ENCODE measurements at regions not wholly inside any gene's neighbourhood (a gene's known extent, or its start where the extent isn't known, plus 50 kb on each side); places are given as distances from the start of the nearest gene placed in this dataset.

- Mint-ChIP-seq H3K27me3 (no peaks in the 10 kb centered on the region), H3K36me3 (no peaks in the 10 kb centered on the region), H3K27ac (no peak overlapping the region), H3K4me1 (no peaks in the 10 kb centered on the region), H3K9me3 (peaks cover 11 to 20% (median 14%) of the 10 kb centered on the region in 3 donors), H3K4me3 (no peak overlapping the region)
- Histone ChIP-seq H3K9me3 (no peaks in the 10 kb centered on the region), H3K27ac (ENCODE audit: low read length) (no peak overlapping the region), H3K27me3 (replicated peaks in 1 of 2; ENCODE audit: control insufficient read depth in 2 of 2, extremely low read depth in 1 of 2, insufficient read depth in 2 of 2, low read length in 1 of 2) (no peaks in the 10 kb centered on the region), H3K4me3 (ENCODE audit: control insufficient read depth in 1 of 2, extremely low read depth in 1 of 2, low read length in 1 of 2) (no peak overlapping the region), H3K36me3 (ENCODE audit: control insufficient read depth in 2 of 2, extremely low read depth in 1 of 2, insufficient read depth in 1 of 2, low read length in 1 of 2) (no peaks in the 10 kb centered on the region), H3K4me1 (ENCODE audit: control insufficient read depth in 1 of 2, extremely low read depth in 1 of 2, insufficient read depth in 2 of 2, low read length in 2 of 2) (no peaks in the 10 kb centered on the region)
- ATAC-seq (replicated peaks in 1 of 4) (no peak), DNase-seq (no peak)
- 79% methylated on average over 1 of the region's 2 CpGs for WGBS (ENCODE audit: insufficient coverage)
- ChIA-PET CTCF (no interaction called here), POLR2A (no interaction called here)
Measured at GRCh38 chr14:82309199-82309598, 775.5 kb upstream of the SEL1L start.

- Histone ChIP-seq H3K9me3 (no peaks in the 10 kb centered on the region), H3K27ac (ENCODE audit: low read length) (no peak overlapping the region), H3K27me3 (replicated peaks in 1 of 2; ENCODE audit: control insufficient read depth in 2 of 2, extremely low read depth in 1 of 2, insufficient read depth in 2 of 2, low read length in 1 of 2) (no peaks in the 10 kb centered on the region), H3K4me1 (ENCODE audit: control insufficient read depth in 1 of 2, extremely low read depth in 1 of 2, insufficient read depth in 2 of 2, low read length in 2 of 2) (no peaks in the 10 kb centered on the region), H3K4me3 (ENCODE audit: control insufficient read depth in 1 of 2, extremely low read depth in 1 of 2, low read length in 1 of 2) (no peak overlapping the region), H3K36me3 (ENCODE audit: control insufficient read depth in 2 of 2, extremely low read depth in 1 of 2, insufficient read depth in 1 of 2, low read length in 1 of 2) (no peaks in the 10 kb centered on the region)
- Mint-ChIP-seq H3K4me1 (no peaks in the 10 kb centered on the region), H3K27me3 (no peaks in the 10 kb centered on the region), H3K9me3 (peaks cover 12 to 22% (median 14%) of the 10 kb centered on the region in 3 donors), H3K36me3 (no peaks in the 10 kb centered on the region), H3K27ac (no peak overlapping the region), H3K4me3 (no peak overlapping the region)
- POLR2A ChIA-PET: no interaction called here
- DNase-seq (no peak), ATAC-seq (replicated peaks in 1 of 4) (no peak)
- WGBS (ENCODE audit: insufficient coverage): no CpG with 5 or more reads among the region's 1 CpG
- CTCF ChIA-PET: no interaction called here
Measured at GRCh38 chr14:82313889-82314288, 780.2 kb upstream of the SEL1L start.

DNA sequence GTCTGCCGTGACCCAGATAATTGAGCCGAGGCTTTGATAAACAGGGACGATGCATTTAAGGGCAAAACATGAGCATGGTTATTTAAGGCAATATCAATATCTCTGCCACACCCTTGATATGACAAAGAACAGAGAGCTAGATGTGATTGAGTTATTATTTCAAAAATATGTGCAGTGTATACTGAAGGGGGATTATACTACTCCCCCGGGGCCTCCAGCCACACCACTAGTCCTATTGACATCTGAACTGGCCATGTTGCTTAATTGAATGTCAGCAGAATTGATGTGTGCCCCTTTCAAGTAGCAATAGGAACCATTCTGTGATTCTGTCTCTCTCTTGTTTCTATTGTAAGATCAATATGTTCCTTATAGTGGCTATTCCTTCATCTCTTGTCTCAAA is 794.8 kb upstream of the SEL1L start:
- no peak overlapping the region for H3K27ac Mint-ChIP-seq
- ChIA-PET CTCF (no interaction called here), POLR2A (no interaction called here)
- Histone ChIP-seq H3K9me3 (no peaks in the 10 kb centered on the region), H3K27me3 (replicated peaks in 1 of 2; ENCODE audit: control insufficient read depth in 2 of 2, extremely low read depth in 1 of 2, insufficient read depth in 2 of 2, low read length in 1 of 2) (no peaks in the 10 kb centered on the region), H3K36me3 (ENCODE audit: control insufficient read depth in 2 of 2, extremely low read depth in 1 of 2, insufficient read depth in 1 of 2, low read length in 1 of 2) (no peaks in the 10 kb centered on the region), H3K27ac (ENCODE audit: low read length) (no peak overlapping the region), H3K4me3 (ENCODE audit: control insufficient read depth in 1 of 2, extremely low read depth in 1 of 2, low read length in 1 of 2) (no peak overlapping the region), H3K4me1 (ENCODE audit: control insufficient read depth in 1 of 2, extremely low read depth in 1 of 2, insufficient read depth in 2 of 2, low read length in 2 of 2) (no peaks in the 10 kb centered on the region)
- no peak overlapping the region for H3K4me3 Mint-ChIP-seq
- DNase-seq (no peak), ATAC-seq (replicated peaks in 1 of 4) (no peak)
- no peaks in the 10 kb centered on the region for H3K27me3 Mint-ChIP-seq
- WGBS (ENCODE audit: insufficient coverage): no CpG with 5 or more reads among the region's 4 CpGs
- H3K36me3 Mint-ChIP-seq: no peaks in the 10 kb centered on the region
- peaks cover 9 to 27% (median 14%) of the 10 kb centered on the region in 3 donors for H3K9me3 Mint-ChIP-seq
- H3K4me1 Mint-ChIP-seq: no peaks in the 10 kb centered on the region

DNA sequence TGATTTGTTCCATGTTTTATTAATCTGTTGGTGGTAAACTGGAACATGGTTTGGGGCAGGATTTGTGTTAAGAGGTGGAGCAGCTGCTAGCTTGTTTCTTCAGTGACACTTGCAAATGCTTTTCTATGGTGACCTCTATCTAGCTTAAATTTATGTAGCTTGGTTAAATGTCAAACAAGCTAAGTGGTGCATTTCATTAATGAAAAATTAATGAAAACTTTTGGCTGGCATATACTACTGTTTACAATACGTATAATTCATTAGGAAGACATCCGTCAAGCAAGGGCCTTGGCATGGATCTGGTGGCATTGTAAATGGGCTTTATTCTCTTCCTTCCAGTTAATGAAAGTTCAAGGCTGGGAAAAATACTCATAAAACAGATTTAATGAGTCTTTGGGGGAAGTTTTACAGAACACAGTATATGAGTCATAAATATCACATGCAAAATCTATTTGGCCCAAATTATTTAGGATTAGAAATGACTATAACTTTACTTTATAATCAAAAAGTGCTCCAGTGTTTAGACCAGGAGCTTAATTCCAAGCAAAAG is 807.7 kb upstream of the SEL1L start:
- H3K4me3 ChIP-seq (ENCODE audit: control insufficient read depth in 1 of 2, extremely low read depth in 1 of 2, low read length in 1 of 2): no peak overlapping the region
- WGBS (ENCODE audit: insufficient coverage): no CpG with 5 or more reads among the region's 2 CpGs
- no peaks in the 10 kb centered on the region for H3K27me3 Mint-ChIP-seq
- H3K36me3 Mint-ChIP-seq: no peaks in the 10 kb centered on the region
- H3K4me1 ChIP-seq (ENCODE audit: control insufficient read depth in 1 of 2, extremely low read depth in 1 of 2, insufficient read depth in 2 of 2, low read length in 2 of 2): no peaks in the 10 kb centered on the region
- no peak overlapping the region for H3K27ac Mint-ChIP-seq
- DNase-seq: no peak
- CTCF ChIA-PET: no interaction called here
- H3K9me3 Mint-ChIP-seq: peaks cover 14 to 17% (median 14%) of the 10 kb centered on the region in 3 donors
- POLR2A ChIA-PET: no interaction called here
- H3K4me3 Mint-ChIP-seq: no peak overlapping the region
- no peaks in the 10 kb centered on the region for H3K4me1 Mint-ChIP-seq
- H3K27me3 ChIP-seq (replicated peaks in 1 of 2; ENCODE audit: control insufficient read depth in 2 of 2, extremely low read depth in 1 of 2, insufficient read depth in 2 of 2, low read length in 1 of 2): no peaks in the 10 kb centered on the region
- ATAC-seq (replicated peaks in 1 of 4): no peak
- H3K36me3 ChIP-seq (ENCODE audit: control insufficient read depth in 2 of 2, extremely low read depth in 1 of 2, insufficient read depth in 1 of 2, low read length in 1 of 2): no peaks in the 10 kb centered on the region
- no peak overlapping the region for H3K27ac ChIP-seq (ENCODE audit: low read length)
- peaks cover 2% of the 10 kb centered on the region for H3K9me3 ChIP-seq

GRCh38 chr14:82342596-82342995 is 808.9 kb upstream of the SEL1L start:
- ChIA-PET CTCF (no interaction called here), POLR2A (no interaction called here)
- Mint-ChIP-seq H3K27me3 (no peaks in the 10 kb centered on the region), H3K27ac (no peak overlapping the region), H3K4me1 (no peaks in the 10 kb centered on the region), H3K9me3 (peaks cover 11 to 14% (median 12%) of the 10 kb centered on the region in 3 donors), H3K36me3 (no peaks in the 10 kb centered on the region), H3K4me3 (no peak overlapping the region)
- ATAC-seq (replicated peaks in 1 of 4): no peak
- no peak overlapping the region for H3K4me3 ChIP-seq (ENCODE audit: control insufficient read depth in 1 of 2, extremely low read depth in 1 of 2, low read length in 1 of 2)
- no peaks in the 10 kb centered on the region for H3K4me1 ChIP-seq (ENCODE audit: control insufficient read depth in 1 of 2, extremely low read depth in 1 of 2, insufficient read depth in 2 of 2, low read length in 2 of 2)
- DNase-seq: no peak
- peaks cover 3% of the 10 kb centered on the region for H3K9me3 ChIP-seq
- H3K27me3 ChIP-seq (replicated peaks in 1 of 2; ENCODE audit: control insufficient read depth in 2 of 2, extremely low read depth in 1 of 2, insufficient read depth in 2 of 2, low read length in 1 of 2): no peaks in the 10 kb centered on the region
- no peak overlapping the region for H3K27ac ChIP-seq (ENCODE audit: low read length)
- H3K36me3 ChIP-seq (ENCODE audit: control insufficient read depth in 2 of 2, extremely low read depth in 1 of 2, insufficient read depth in 1 of 2, low read length in 1 of 2): no peaks in the 10 kb centered on the region

- Mint-ChIP-seq H3K9me3 (peaks cover 5 to 14% (median 7%) of the 10 kb centered on the region in 3 donors), H3K27ac (no peak overlapping the region), H3K36me3 (no peaks in the 10 kb centered on the region), H3K4me1 (no peaks in the 10 kb centered on the region), H3K4me3 (no peak overlapping the region), H3K27me3 (no peaks in the 10 kb centered on the region)
- H3K9me3 ChIP-seq: peaks cover 3% of the 10 kb centered on the region
- no peak overlapping the region for H3K27ac ChIP-seq (ENCODE audit: low read length)
- CTCF ChIA-PET: no interaction called here
- ATAC-seq (replicated peaks in 1 of 4) (no peak), DNase-seq (no peak)
- no peaks in the 10 kb centered on the region for H3K27me3 ChIP-seq (replicated peaks in 1 of 2; ENCODE audit: control insufficient read depth in 2 of 2, extremely low read depth in 1 of 2, insufficient read depth in 2 of 2, low read length in 1 of 2)
- no peaks in the 10 kb centered on the region for H3K4me1 ChIP-seq (ENCODE audit: control insufficient read depth in 1 of 2, extremely low read depth in 1 of 2, insufficient read depth in 2 of 2, low read length in 2 of 2)
- no peaks in the 10 kb centered on the region for H3K36me3 ChIP-seq (ENCODE audit: control insufficient read depth in 2 of 2, extremely low read depth in 1 of 2, insufficient read depth in 1 of 2, low read length in 1 of 2)
- POLR2A ChIA-PET: no interaction called here
- H3K4me3 ChIP-seq (ENCODE audit: control insufficient read depth in 1 of 2, extremely low read depth in 1 of 2, low read length in 1 of 2): no peak overlapping the region
Measured at GRCh38 chr14:82345184-82345583, 811.5 kb upstream of the SEL1L start.

- Histone ChIP-seq H3K27me3 (replicated peaks in 1 of 2; ENCODE audit: control insufficient read depth in 2 of 2, extremely low read depth in 1 of 2, insufficient read depth in 2 of 2, low read length in 1 of 2) (no peaks in the 10 kb centered on the region), H3K9me3 (no peaks in the 10 kb centered on the region), H3K36me3 (ENCODE audit: control insufficient read depth in 2 of 2, extremely low read depth in 1 of 2, insufficient read depth in 1 of 2, low read length in 1 of 2) (no peaks in the 10 kb centered on the region), H3K4me1 (ENCODE audit: control insufficient read depth in 1 of 2, extremely low read depth in 1 of 2, insufficient read depth in 2 of 2, low read length in 2 of 2) (no peaks in the 10 kb centered on the region), H3K27ac (ENCODE audit: low read length) (no peak overlapping the region), H3K4me3 (ENCODE audit: control insufficient read depth in 1 of 2, extremely low read depth in 1 of 2, low read length in 1 of 2) (no peak overlapping the region)
- ATAC-seq (replicated peaks in 1 of 4): no peak
- CTCF ChIA-PET: no interaction called here
- DNase-seq: no peak
- Mint-ChIP-seq H3K36me3 (no peaks in the 10 kb centered on the region), H3K9me3 (peaks cover 12 to 28% (median 19%) of the 10 kb centered on the region in 3 donors), H3K27ac (no peak overlapping the region), H3K4me3 (no peak overlapping the region), H3K4me1 (no peaks in the 10 kb centered on the region), H3K27me3 (no peaks in the 10 kb centered on the region)
- POLR2A ChIA-PET: no interaction called here
Measured at GRCh38 chr14:82354126-82354525, 820.5 kb upstream of the SEL1L start.
